ENCODE measurements at regions not wholly inside any gene's neighbourhood (a gene's known extent, or its start where the extent isn't known, plus 50 kb on each side); places are given as distances from the start of the nearest gene placed in this dataset.

DNA sequence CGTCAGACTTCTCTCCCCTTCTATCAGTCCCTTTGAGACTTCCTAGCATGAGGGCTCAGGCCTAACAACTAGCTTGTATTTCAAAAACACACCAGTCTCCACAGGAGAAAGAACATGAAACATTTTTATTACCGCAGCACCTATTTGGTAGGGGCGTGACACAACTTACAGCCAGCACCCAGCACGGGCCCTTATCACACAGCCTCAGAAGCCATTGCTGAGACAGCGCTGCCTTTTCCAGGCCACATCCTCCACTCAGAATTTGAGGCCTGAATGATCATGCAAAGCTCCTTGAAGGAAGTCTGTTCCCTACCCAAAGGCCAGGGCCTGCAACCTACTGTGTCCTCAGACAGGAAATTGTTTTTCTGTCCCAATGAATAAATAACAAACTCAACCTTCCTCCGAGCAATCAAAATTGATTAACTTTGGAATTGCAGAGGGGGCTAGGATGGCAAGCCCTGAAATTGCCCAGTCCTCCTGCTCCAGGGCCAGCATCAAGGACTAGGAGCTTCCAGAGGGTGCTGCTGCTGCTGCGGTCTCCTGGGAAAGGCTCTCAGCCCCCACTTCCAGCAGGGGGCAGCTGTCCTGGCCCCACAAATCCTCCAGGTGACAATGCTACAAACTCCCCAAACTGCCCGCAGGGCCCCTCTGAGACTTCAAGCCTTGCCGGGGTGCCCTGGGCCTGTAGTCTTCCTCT, 94.3 kb upstream of the GALNT2 start:
- Histone ChIP-seq H3K4me1 (replicated peaks in 1 of 4; ENCODE audit: control insufficient read depth in 3 of 4, insufficient read depth in 4 of 4, low read length in 3 of 4) (no peaks in the 10 kb centered on the region), H3K14ac (ENCODE audit: insufficient read length) (no peak overlapping the region), H3K18ac (ENCODE audit: extremely low read depth, low read length) (no peak overlapping the region), H3K9me3 (ENCODE audit: insufficient read depth in 2 of 2, low read depth in 1 of 2, low read length in 1 of 2) (peaks cover 7 to 8% of the 10 kb centered on the region in 2 experiments), H4K5ac (ENCODE audit: insufficient read length, low read depth, low read length) (no peak overlapping the region), H3K23me2 (ENCODE audit: low read depth, low read length) (peaks cover 9% of the 10 kb centered on the region; the same call in 1 of the 2 replicates), H3K23ac (ENCODE audit: insufficient read length) (no peak overlapping the region), H2BK12ac (ENCODE audit: low read depth, low read length) (peak overlapping the region; percentile 45; the same call in 1 of the 2 replicates), H3K27ac (ENCODE audit: low read depth, low read length) (no peak overlapping the region), H3K4ac (replicated peaks; ENCODE audit: insufficient read length, low read depth, low read length) (no peak overlapping the region), H2BK20ac (ENCODE audit: low read length) (0 out of 2 replicates have a peak overlapping the region, but pooled peaks have one; percentile 53), H2BK5ac (ENCODE audit: low read depth, low read length) (peak overlapping the region; percentile 67; the same call in 1 of the 2 replicates), H2AFZ (ENCODE audit: low read length) (peak overlapping the region; percentile 88), H3K4me2 (ENCODE audit: insufficient read depth in 1 of 2, low read depth in 2 of 2, low read length in 2 of 2) (no peak overlapping the region), H3K9ac (replicated peaks in 1 of 4; ENCODE audit: extremely low read depth in 1 of 4, low read depth in 3 of 4, low read length in 3 of 4) (no peak overlapping the region), H3K27me3 (replicated peaks in 1 of 4; ENCODE audit: control insufficient read depth in 3 of 4, extremely low read depth in 1 of 4, insufficient read depth in 3 of 4, low read length in 3 of 4) (no peaks in the 10 kb centered on the region), H2BK15ac (ENCODE audit: low read length) (no peak overlapping the region), H3K79me1 (ENCODE audit: low read depth, low read length) (no peaks in the 10 kb centered on the region), H4K8ac (ENCODE audit: extremely low read depth, insufficient read depth, low read length) (no peak overlapping the region; the same call in 1 of the 2 replicates), H4K20me1 (replicated peaks in 1 of 2; ENCODE audit: control insufficient read depth in 1 of 2, insufficient read depth in 2 of 2, low read length in 2 of 2) (peaks cover 0 to 5% of the 10 kb centered on the region in 2 experiments), H4K91ac (replicated peaks; ENCODE audit: insufficient read length, low read length) (no peak overlapping the region), H3K79me2 (ENCODE audit: control insufficient read depth in 1 of 2, insufficient read depth in 2 of 2, low read length in 2 of 2) (no peaks in the 10 kb centered on the region), H3K4me3 (ENCODE audit: extremely low read depth in 1 of 4, insufficient read depth in 2 of 4, low read depth in 3 of 4, low read length in 4 of 4) (no peak overlapping the region), H3K56ac (replicated peaks; ENCODE audit: insufficient read length, low read depth, low read length) (no peak overlapping the region), H2AK5ac (ENCODE audit: low read depth, low read length) (no peak overlapping the region), H3K36me3 (ENCODE audit: control insufficient read depth in 2 of 4, insufficient read depth in 4 of 4, low read length in 3 of 4) (no peaks in the 10 kb centered on the region), H2BK120ac (replicated peaks; ENCODE audit: low read depth, low read length) (no peak overlapping the region)
- CTCF ChIA-PET (ENCODE audit: partially characterized antibody), result interaction anchor here (0.6 to 3.0 kb wide), 13 partner anchors 9 to 414 kb away, joined by 3 to 11 read pairs (median 4); partner anchors contain the start of gene ABCB10
- POLR2A ChIA-PET (ENCODE audit: partially characterized antibody), result interaction anchor here (0.9 to 1.2 kb wide), 2 partner anchors 8 to 10 kb away, joined by 3 read pairs; no protein-coding TSS in a partner anchor
- no peak for FAIRE-seq
- peak; percentile 25 to 66 for DNase-seq (ENCODE audit: low read depth in 1 of 2, low spot score in 2 of 2)
- WGBS, 2 experiments (ENCODE audit: extremely low coverage in 1 of 2, insufficient coverage in 1 of 2, insufficient read length in 1 of 2, insufficient replicate concordance in 2 of 2, low coverage in 1 of 2, low lambda C conversion rate in 2 of 2, missing lambda C conversion rate in 1 of 2), result 84% methylated on average over 9 of the region's 9 CpGs; no CpG with 5 or more reads in 1 of the 2 experiments
- no peak for TF ChIP-seq CHD2 (IDR thresholded peaks at IDR 0.05; ENCODE audit: low read length)
- TF ChIP-seq, protein P1, sequence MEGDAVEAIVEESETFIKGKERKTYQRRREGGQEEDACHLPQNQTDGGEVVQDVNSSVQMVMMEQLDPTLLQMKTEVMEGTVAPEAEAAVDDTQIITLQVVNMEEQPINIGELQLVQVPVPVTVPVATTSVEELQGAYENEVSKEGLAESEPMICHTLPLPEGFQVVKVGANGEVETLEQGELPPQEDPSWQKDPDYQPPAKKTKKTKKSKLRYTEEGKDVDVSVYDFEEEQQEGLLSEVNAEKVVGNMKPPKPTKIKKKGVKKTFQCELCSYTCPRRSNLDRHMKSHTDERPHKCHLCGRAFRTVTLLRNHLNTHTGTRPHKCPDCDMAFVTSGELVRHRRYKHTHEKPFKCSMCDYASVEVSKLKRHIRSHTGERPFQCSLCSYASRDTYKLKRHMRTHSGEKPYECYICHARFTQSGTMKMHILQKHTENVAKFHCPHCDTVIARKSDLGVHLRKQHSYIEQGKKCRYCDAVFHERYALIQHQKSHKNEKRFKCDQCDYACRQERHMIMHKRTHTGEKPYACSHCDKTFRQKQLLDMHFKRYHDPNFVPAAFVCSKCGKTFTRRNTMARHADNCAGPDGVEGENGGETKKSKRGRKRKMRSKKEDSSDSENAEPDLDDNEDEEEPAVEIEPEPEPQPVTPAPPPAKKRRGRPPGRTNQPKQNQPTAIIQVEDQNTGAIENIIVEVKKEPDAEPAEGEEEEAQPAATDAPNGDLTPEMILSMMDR (IDR thresholded peaks at IDR 0.05; ENCODE audit: control extremely low read depth in 1 of 3, insufficient read depth in 1 of 3, low read depth in 1 of 3, low read length in 3 of 3), result peak; percentile 77 to 82 (median 78)
- no peak for TF ChIP-seq SP1 (IDR thresholded peaks at IDR 0.05; ENCODE audit: low read depth, low read length)
- no peak for TF ChIP-seq SP2 (IDR thresholded peaks at IDR 0.05; ENCODE audit: low read length)
- TF ChIP-seq ZNF274 (IDR thresholded peaks at IDR 0.05; ENCODE audit: borderline replicate concordance, extremely low read depth, low read length), result no peak
- TF ChIP-seq JUND (IDR thresholded peaks at IDR 0.05; ENCODE audit: low read length), result no peak
- TF ChIP-seq TEAD4 (IDR thresholded peaks at IDR 0.05; ENCODE audit: low read depth, low read length), result no peak
- TF ChIP-seq, protein P2, sequence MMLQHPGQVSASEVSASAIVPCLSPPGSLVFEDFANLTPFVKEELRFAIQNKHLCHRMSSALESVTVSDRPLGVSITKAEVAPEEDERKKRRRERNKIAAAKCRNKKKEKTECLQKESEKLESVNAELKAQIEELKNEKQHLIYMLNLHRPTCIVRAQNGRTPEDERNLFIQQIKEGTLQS (IDR thresholded peaks at IDR 0.05; ENCODE audit: insufficient read depth, low read depth, low read length), result no peak
- no peak for TF ChIP-seq KDM5A (IDR thresholded peaks at IDR 0.05; ENCODE audit: low read length)
- no peak for TF ChIP-seq KDM4A (IDR thresholded peaks at IDR 0.05; ENCODE audit: low read depth, low read length, severe bottlenecking)
